Keratinocyte (primary cell): ENCODE measurements at regions not wholly inside any gene's neighbourhood (a gene's known extent, or its start where the extent isn't known, plus 50 kb on each side); places are given as distances from the start of the nearest gene placed in this dataset.

Source experiments
- CTCF ChIP-seq, 3 experiments: IDR thresholded peaks in 1 of 3; conservative IDR thresholded peaks in 1 of 3; optimal IDR thresholded peaks in 1 of 3; 2 replicates in 2 of 3; 3 replicates in 1 of 3; pipeline versions ENCODE3 to v1.5.1; 2011; ENCODE audit warnings: low read length in 3 of 3, mild to moderate bottlenecking in 3 of 3, moderate library complexity in 2 of 3, control low read depth in 1 of 3, inconsistent platforms in 1 of 3; ENCODE audit not compliant: insufficient read depth in 2 of 3; ENCODE audit errors: extremely low read depth in 1 of 3
- EZH2 ChIP-seq: IDR thresholded peaks from one replicate; pipeline ENCODE4 v1.6.1; 2012; ENCODE audit warnings: inconsistent platforms, mild to moderate bottlenecking, low read length, moderate library complexity

GRCh38 chr4:145307763-145308430 is 127.5 kb upstream of the OTUD4 start:
- no peak for TF ChIP-seq CTCF (optimal IDR thresholded peaks at IDR 0.05 in 1 of 3, IDR thresholded peaks at IDR 0.05 in 1 of 3, conservative IDR thresholded peaks at IDR 0.05 in 1 of 3; ENCODE audit: extremely low read depth in 1 of 3, insufficient read depth in 2 of 3, low read length in 3 of 3)
- no peak for TF ChIP-seq EZH2
